Medulla oblongata (tissue), 1 donor: ENCODE measurements at regions not wholly inside any gene's neighbourhood (a gene's known extent, or its start where the extent isn't known, plus 50 kb on each side); places are given as distances from the start of the nearest gene placed in this dataset.

Experiments used
- DNase-seq: peaks from one replicate; pipeline ENCODE4 v3.0.0-alpha.2; 2015; ENCODE audit errors: extremely low spot score

DNA sequence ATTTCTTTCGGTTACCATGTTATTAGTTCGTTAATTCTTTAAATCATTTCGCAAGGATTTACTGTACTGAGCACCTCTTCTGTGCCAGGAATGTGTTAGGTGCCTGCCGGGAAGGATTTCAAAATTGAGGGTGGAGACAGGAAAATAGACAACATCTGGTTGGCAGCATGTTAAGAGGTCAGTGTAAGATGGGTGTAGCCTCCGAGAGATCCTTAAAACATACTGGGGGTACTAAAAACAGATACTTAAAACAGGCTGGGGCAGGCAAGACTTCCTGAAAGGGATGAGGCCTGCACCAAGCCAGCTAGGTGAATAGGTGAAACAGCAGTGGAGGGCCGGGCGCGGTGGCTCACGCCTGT, 178.0 kb upstream of the SGK1 start:
- DNase-seq: no peak

DNA sequence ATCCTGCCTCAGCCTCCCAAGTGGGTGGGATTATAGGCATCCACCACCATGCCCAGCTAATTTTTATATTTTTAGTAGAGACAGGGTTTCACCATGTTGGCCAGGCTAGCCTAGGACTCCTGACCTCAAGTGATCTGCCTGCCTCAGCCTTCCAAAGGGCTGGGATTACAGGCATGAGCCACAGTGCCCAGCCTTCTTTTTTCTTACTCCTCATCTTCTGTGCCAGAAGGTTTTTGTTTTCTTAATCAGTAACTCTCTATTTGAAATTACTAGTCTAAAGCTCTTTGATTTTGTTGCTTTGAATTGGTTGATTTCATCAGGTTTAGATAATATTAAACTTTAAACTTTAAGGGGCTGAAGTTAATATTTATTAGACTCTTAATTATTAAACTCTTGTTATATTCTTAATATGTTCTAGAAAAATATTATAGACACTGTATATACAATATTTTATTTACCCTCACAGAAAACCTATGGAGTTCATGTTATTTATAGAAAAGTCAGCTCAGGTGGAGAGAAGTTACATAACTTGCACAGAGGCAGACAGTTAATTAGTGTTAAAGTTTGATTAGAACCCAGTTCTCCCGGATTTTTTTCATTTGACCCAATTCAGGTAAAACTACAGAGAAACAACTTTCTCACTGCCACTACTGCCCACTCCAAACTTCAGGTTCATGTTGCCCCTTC, 177.4 kb upstream of the SGK1 start:
- no peak for DNase-seq

DNA sequence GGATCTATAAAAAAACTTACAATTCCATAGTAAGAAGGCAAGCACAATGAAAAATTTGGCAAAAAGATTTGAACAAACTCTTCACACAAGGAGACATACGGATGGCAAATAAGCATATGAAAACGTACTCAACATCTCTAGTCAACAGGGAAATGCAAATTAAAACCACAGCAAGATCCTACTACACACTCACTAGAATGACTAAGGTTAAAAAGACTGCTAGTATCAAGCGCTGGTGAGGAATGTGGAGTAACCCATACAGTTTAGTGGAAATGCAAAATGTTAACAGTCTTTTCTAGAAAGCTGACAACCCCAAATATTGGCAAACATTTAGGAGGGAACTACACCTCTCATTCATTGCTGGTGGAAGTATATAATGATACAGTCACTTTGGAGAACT, 175.9 kb upstream of the SGK1 start:
- DNase-seq: no peak

GRCh38 chr6:134491477-134491876, 173.6 kb upstream of the SGK1 start:
- DNase-seq: no peak

DNA sequence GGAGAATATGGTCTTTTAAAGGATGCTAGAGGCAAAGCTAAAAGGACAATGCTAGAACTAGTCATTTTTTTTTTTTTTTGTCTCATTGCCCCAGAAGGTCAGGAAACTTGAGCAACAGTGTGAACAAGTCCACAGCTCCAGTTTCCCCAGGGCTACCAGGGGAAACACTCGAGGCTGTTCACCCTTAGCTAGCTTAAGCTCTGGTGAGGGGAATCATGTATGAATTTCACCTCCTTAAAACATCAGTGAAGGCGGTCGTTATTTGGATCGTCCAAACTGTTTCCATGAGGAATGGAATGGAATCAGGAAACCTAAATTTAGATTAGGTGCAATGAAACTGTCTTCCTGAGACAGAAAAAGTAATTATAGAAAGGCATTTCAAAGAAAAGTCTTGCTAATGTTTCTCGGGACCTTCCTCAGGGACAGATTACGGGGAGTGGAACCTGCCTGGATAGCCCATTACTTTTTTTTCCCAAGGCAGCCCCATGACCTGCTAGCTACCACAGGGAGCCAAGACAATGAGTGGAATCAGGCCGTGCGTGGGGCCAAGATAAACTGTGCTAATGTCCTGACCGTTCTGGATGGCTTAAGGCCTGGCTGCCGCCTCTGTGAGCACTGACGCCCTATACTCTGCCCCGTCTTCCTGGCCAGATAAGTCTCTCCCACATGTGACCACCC, 164.8 kb upstream of the SGK1 start:
- no peak for DNase-seq

- no peak for DNase-seq
Observed at GRCh38 chr6:134481966-134482365, 164.1 kb upstream of the SGK1 start.

- no peak for DNase-seq
Observed at GRCh38 chr6:134480593-134480992, 162.7 kb upstream of the SGK1 start.

DNA sequence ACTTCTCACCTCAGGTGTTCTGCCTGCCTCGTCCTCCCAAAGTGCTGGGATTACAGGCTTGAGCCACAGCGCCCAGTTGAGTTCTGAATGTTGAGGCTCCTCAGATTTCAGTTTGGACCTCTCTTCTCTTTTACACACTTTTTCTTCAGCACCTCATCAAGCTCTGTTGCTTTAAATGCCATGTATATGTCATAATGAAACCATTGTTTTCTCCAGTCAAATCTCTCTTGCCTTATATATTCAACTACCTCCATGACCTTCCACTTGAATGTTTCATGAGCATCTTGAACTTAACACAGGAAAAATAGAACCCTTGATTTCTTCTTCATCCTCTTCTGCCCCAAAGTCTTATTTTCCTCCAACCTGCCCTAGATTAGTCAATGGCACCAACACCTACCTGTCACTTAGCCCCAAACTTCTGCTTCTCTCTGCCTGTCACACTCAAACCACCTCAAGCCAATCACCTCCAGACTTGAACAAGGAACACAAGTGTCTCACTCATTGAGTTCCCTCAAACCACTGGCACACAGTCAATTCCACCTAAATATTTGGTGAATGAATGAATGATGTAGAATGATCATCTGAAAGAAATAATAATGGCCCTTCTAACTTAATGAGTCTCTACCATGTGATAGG, 161.0 kb upstream of the SGK1 start:
- DNase-seq: no peak

DNA sequence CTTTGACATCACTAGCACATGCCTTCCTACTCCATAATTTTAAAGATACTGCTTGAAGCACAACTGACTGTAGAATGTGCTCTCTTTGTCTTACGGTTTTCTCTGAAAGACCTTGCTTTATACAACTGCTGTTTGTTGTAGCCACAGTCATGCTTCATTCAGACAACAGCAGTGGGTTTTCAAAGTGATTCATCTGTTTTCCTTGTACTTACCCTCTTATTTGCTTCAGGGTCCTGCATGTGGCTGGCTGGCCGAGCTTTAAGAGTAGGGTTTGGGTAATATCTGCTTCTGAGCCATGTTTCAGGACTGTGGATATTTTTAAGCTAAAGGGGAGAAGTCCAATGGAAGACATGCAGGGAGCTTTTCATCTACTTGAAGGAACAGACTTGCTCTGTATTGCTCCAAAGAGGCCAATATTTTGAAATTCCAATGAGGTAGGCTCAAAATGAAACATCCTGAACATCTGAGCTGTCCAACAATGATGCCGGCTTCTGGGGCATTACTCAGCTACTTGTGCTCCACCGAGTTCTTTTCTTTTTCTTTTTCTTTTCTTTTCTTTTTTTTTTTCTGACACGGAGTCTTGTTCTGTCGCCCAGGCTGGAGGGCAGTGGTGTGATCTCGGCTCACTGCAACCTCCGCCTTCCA, 160.2 kb upstream of the SGK1 start:
- DNase-seq: no peak

DNA sequence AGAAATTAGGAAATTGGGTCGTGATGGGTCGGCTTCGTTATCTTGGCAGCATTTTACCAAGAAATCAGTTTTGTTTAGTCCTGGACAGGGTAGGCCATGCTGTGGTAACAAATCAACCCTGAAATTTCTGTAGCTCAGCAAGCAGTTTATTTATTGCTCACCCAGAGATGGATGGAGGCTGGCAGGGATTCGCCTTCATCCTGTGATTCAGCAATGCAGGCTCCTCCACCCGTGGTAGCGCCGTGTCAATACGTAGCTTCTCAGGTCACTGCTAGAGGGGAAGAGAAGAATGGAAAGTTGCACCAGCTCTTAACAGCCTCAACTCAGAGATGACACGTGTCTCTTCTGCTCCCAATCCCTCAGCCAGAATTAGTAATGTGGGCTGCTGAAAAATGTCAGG, 157.0 kb upstream of the SGK1 start:
- no peak for DNase-seq

DNA sequence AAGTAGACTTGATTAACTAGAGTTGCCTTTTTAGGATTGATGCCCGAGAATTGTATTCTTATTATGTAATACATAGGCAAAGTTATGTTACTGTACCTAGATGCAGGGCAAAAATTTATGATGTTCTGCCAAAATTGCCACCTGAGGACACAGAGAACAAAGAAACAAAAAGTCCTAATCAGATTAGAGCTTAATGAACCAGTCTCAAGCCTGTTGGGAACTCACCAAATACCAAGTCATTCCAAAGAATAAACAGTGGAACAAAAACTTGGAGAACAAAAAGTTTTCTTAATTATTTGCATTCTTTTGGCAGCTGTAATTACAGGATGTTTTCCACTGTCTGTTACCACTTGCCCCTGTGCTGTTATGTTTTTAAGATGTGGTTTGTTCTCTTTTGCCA, 154.7 kb upstream of the SGK1 start:
- DNase-seq: no peak

DNA sequence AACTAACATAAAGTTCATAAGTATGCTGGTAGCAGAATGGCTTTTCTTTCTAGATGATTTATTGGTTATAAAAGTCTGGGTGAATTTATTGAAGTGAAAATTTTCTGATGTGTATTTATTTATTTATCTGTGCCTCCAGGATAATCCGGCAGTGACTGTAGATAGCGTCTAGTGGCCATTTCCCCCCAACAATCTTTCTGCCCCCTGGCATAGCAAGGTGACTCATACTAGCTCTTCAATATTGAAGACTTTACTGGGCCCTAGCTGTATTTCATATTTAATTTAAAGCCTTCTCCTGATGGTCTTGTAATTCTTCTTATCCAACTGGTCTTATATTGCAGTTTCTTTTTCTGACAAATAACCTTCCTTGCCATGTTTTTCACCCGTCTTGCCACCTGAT, 154.1 kb upstream of the SGK1 start:
- DNase-seq: no peak

DNA sequence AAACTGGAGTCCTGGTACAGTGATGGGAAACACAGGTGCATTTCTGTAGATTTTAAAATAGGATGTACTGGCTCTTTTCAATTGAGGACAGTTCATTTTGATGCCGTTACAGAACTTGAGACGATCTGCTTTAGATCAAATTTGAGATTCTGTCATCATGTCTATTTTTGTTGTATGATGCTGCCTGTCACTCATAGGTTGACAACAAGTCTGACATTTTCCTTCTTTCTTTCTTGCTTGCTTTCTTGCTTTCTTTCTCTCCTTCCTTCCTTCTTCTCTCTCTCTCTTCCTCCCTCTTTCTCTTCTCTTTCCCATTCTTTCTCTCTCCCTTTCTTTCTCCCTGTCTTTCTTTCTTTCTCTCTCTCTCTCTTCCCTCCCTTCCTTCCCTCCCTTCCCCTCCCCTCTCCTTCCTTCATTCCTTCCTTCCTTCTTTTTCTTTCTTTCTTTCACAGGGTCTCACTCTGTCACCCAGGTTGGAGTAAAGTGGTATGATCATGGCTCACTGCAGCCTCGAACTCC, 152.6 kb upstream of the SGK1 start:
- DNase-seq: no peak

GRCh38 chr6:134469702-134470456, 152.0 kb upstream of the SGK1 start:
- DNase-seq: no peak

DNA sequence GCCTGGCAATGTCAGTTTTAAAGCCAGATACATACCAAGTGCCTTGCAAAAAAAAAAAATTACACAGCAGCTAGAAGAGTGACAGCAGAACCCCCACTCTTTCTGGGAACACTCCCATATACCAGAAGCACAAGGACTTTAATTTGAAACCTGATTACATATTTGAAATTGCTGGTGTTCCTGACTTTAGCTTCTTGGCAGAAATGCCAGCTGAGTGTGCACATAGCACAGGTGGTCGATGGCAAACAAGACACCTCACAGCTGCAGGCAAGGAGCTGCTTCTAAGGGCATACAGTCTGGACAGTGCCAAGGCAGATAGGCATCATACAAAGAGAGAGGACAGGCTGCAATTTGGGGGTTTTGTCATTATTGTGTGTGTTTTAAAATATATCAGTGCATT, 150.7 kb upstream of the SGK1 start:
- no peak for DNase-seq

DNA sequence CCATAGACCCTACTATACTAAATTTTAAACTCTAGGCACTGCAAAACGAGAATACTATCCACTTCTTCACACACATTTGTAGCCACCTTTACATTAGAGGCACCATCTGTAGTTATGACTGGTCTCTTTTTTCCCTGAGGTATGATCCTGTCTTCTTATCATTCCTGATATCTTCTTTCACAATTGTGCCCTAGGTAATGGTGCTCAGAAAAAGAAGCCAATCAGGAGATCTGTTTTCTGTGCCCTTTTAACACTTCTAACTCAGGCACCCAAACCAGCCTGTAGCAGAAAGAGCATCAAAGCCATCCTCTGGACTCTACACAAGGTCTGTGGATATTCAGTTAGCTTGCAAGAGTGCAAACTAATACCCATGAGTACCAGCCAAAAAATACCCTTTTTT, 149.7 kb upstream of the SGK1 start:
- no peak for DNase-seq

DNA sequence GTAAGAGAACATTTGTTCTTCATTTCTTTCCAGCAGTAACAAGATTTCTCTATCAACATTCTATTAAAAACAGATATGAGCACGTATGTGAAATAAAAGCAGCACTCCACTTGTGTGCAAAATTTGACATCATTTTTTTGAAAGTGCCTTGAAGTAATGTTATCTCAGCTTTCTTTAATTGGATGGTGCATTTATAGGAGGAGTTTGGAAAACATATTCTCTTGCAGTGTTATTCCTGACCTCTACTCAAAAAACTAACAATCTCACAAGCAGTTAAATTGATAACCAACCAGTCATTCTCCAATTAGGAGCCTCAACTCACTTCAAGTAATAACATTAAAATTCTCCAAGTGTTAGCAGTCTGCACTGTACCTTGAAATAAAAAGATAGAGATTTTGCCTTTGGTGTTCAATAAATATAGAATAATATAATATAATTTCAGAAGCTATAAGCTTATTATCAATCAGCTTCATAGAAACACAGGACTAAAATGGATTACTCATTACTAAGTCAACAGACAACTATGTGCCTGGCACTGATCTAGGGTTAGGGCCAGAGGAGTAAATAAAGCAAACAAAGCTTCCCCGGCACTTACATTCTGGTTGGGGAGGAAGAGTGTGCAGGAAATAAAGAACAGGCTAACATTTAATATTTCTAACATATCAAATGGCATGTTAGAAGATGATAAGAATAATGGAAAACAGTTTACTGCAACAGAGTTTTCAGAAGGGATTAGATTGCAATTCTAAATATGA, 149.0 kb upstream of the SGK1 start:
- no peak for DNase-seq

DNA sequence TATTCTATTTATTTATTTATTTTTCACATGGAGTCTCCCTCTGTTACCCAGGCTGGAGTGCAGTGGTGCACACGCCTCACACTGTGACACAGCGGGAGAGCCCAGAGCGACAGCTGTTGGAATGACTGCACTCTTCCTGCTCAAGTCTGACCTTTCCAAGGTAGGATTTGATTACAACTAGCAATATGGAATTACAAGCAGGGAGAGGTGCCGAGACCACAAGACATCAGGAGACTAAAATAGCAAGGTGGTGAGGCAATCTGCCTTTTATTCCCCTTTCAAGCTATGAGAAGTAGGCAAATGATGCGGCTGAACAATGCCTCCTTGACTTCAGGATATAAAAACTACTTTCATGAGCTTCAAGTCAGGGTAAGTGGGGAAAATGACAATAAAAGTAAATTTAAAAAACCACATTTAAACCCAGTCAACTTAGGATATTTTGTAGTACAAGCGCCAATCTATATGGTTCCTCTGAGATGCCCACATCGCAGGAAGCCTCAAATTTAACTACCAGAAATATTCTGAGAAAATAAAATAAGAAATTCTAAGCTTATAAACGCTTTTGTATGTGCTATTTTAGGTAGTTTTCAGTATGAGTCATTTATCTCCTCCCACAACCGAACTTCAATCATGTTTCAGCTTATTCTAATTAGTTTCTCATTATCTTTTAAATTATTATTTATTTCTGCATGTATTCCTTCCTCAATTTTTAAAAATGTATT, 146.9 kb upstream of the SGK1 start:
- DNase-seq: no peak

DNA sequence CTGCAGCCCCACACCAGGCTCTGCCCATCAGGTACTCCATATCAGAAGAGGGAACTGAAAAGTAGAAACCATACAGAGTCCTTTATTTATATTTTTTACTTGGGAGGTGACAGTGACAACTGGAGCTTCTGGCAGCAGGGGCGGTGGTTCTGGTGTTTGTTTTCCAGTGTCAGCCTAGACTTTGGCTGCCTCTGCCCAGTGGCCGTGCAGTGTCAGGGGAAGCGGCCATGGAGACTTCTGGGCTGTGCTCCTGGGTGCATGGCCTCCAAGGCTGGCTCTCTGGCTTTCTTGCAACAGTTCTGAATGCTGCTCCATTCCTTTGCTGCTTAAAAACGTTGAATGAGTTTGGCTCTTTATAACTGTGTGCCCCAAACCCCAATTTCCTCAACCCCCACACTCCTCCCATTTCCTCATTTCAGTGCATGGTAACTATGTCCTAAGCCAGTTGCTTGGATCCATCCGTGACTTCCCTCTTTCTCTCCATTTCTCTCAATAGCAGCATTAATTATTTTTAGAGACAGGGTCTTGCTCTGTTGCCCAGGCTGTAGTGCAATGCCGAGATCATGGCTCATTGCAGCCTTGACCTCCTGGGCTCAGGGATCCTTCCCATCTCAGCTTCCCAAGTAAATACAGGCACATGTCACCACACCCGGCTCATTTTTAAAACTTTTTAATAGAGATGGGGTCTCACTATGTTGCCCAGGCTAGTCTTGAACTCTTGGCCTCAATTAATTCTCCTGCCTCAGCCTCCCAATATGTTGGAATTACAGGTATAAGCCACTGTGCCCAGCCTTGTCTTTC, 141.1 kb upstream of the SGK1 start:
- no peak for DNase-seq

- no peak for DNase-seq
Observed at GRCh38 chr6:134457941-134458340, 140.0 kb upstream of the SGK1 start.
